ENCODE measurements at regions not wholly inside any gene's neighbourhood (a gene's known extent, or its start where the extent isn't known, plus 50 kb on each side); places are given as distances from the start of the nearest gene placed in this dataset.

GRCh38 chr6:86500035-86500434, 437.3 kb upstream of the HTR1E start:
- no peak for TF ChIP-seq CREB1 (IDR thresholded peaks at IDR 0.05; ENCODE audit: low read depth)
- TF ChIP-seq, protein P1, sequence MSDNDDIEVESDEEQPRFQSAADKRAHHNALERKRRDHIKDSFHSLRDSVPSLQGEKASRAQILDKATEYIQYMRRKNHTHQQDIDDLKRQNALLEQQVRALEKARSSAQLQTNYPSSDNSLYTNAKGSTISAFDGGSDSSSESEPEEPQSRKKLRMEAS (IDR thresholded peaks at IDR 0.05) = no peak
- no peak for TF ChIP-seq EGR1 (IDR thresholded peaks at IDR 0.05)
- no peak for TF ChIP-seq TEAD4 (IDR thresholded peaks at IDR 0.05)

GRCh38 chr6:86487660-86488221, 449.6 kb upstream of the HTR1E start:
- TF ChIP-seq TEAD4 (IDR thresholded peaks at IDR 0.05) (no peak), CEBPB (IDR thresholded peaks at IDR 0.05) (no peak), RAD21 (IDR thresholded peaks at IDR 0.05; ENCODE audit: low read depth) (no peak), NFIC (IDR thresholded peaks at IDR 0.05) (no peak), TAF1 (IDR thresholded peaks at IDR 0.05; ENCODE audit: low read depth) (no peak), EP300 (IDR thresholded peaks at IDR 0.05; ENCODE audit: borderline replicate concordance) (no peak)

GRCh38 chr6:86477500-86478148, 459.7 kb upstream of the HTR1E start:
- no peak for TF ChIP-seq EGR1 (IDR thresholded peaks at IDR 0.05)
- TF ChIP-seq RAD21 (IDR thresholded peaks at IDR 0.05; ENCODE audit: low read depth) = no peak
- no peak for TF ChIP-seq TEAD4 (IDR thresholded peaks at IDR 0.05)
- no peak for TF ChIP-seq REST (IDR thresholded peaks at IDR 0.05; ENCODE audit: low read depth)
- TF ChIP-seq, protein P1 (IDR thresholded peaks at IDR 0.05) = no peak
- TF ChIP-seq EP300 (IDR thresholded peaks at IDR 0.05; ENCODE audit: borderline replicate concordance) = no peak
- TF ChIP-seq ZBTB7A (IDR thresholded peaks at IDR 0.05; ENCODE audit: low read depth) = no peak
- no peak for TF ChIP-seq CREB1 (IDR thresholded peaks at IDR 0.05; ENCODE audit: low read depth)
- TF ChIP-seq YY1 (IDR thresholded peaks at IDR 0.05; ENCODE audit: low read depth) = no peak
- no peak for TF ChIP-seq TCF12 (IDR thresholded peaks at IDR 0.05; ENCODE audit: low read depth)
- TF ChIP-seq NFIC (IDR thresholded peaks at IDR 0.05) = no peak
- no peak for TF ChIP-seq TAF1 (IDR thresholded peaks at IDR 0.05; ENCODE audit: low read depth)
- TF ChIP-seq, protein P2, sequence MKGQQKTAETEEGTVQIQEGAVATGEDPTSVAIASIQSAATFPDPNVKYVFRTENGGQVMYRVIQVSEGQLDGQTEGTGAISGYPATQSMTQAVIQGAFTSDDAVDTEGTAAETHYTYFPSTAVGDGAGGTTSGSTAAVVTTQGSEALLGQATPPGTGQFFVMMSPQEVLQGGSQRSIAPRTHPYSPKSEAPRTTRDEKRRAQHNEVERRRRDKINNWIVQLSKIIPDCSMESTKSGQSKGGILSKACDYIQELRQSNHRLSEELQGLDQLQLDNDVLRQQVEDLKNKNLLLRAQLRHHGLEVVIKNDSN (IDR thresholded peaks at IDR 0.05) = no peak
- no peak for TF ChIP-seq CEBPB (IDR thresholded peaks at IDR 0.05)

- TF ChIP-seq EGR1 (IDR thresholded peaks at IDR 0.05) = no peak
- TF ChIP-seq CREB1 (IDR thresholded peaks at IDR 0.05; ENCODE audit: low read depth) = no peak
- no peak for TF ChIP-seq ZBTB7A (IDR thresholded peaks at IDR 0.05; ENCODE audit: low read depth)
- TF ChIP-seq TEAD4 (IDR thresholded peaks at IDR 0.05) = no peak
- no peak for TF ChIP-seq CEBPB (IDR thresholded peaks at IDR 0.05)
- TF ChIP-seq TAF1 (IDR thresholded peaks at IDR 0.05; ENCODE audit: low read depth) = no peak
- TF ChIP-seq NFIC (IDR thresholded peaks at IDR 0.05) = no peak
- TF ChIP-seq, protein P2 (IDR thresholded peaks at IDR 0.05) = no peak
- no peak for TF ChIP-seq YY1 (IDR thresholded peaks at IDR 0.05; ENCODE audit: low read depth)
Observed at GRCh38 chr6:86476311-86476710, 461.0 kb upstream of the HTR1E start.

- TF ChIP-seq CEBPB (IDR thresholded peaks at IDR 0.05) = no peak
- TF ChIP-seq TAF1 (IDR thresholded peaks at IDR 0.05; ENCODE audit: low read depth) = no peak
- no peak for TF ChIP-seq EP300 (IDR thresholded peaks at IDR 0.05; ENCODE audit: borderline replicate concordance)
- TF ChIP-seq RAD21 (IDR thresholded peaks at IDR 0.05; ENCODE audit: low read depth) = no peak
- no peak for TF ChIP-seq TCF12 (IDR thresholded peaks at IDR 0.05; ENCODE audit: low read depth)
- no peak for TF ChIP-seq YY1 (IDR thresholded peaks at IDR 0.05; ENCODE audit: low read depth)
- TF ChIP-seq NFIC (IDR thresholded peaks at IDR 0.05) = no peak
Observed at GRCh38 chr6:86474081-86474480, 463.2 kb upstream of the HTR1E start.

- TF ChIP-seq YY1 (IDR thresholded peaks at IDR 0.05; ENCODE audit: low read depth) = no peak
- TF ChIP-seq TCF12 (IDR thresholded peaks at IDR 0.05; ENCODE audit: low read depth) = no peak
- TF ChIP-seq, protein P1 (IDR thresholded peaks at IDR 0.05) = no peak
- TF ChIP-seq FOXM1 (IDR thresholded peaks at IDR 0.05; ENCODE audit: borderline replicate concordance, low read depth) = no peak
- TF ChIP-seq CEBPB (IDR thresholded peaks at IDR 0.05) = no peak
- no peak for TF ChIP-seq NFIC (IDR thresholded peaks at IDR 0.05)
- TF ChIP-seq RAD21 (IDR thresholded peaks at IDR 0.05; ENCODE audit: low read depth) = no peak
- no peak for TF ChIP-seq REST (IDR thresholded peaks at IDR 0.05; ENCODE audit: low read depth)
- TF ChIP-seq, protein P2 (IDR thresholded peaks at IDR 0.05) = no peak
- no peak for TF ChIP-seq CREB1 (IDR thresholded peaks at IDR 0.05; ENCODE audit: low read depth)
- no peak for TF ChIP-seq EP300 (IDR thresholded peaks at IDR 0.05; ENCODE audit: borderline replicate concordance)
Observed at GRCh38 chr6:86471791-86472190, 465.5 kb upstream of the HTR1E start.
